ENCODE measurements at regions not wholly inside any gene's neighbourhood (a gene's known extent, or its start where the extent isn't known, plus 50 kb on each side); places are given as distances from the start of the nearest gene placed in this dataset.
A peak's percentile ranks its signal among the peaks of the same experiment; 100 is the strongest.

GRCh38 chr3:10702961-10703740, 112.9 kb upstream of the SLC6A11 start:
- no peak for DNase-seq (ENCODE audit: low spot score)

GRCh38 chr3:10703875-10704274, 112.2 kb upstream of the SLC6A11 start:
- DNase-seq (ENCODE audit: low spot score), result peak; percentile 53

- no peak for DNase-seq (ENCODE audit: low spot score)
These were observed 109.8 kb upstream of the SLC6A11 start for GRCh38 chr3:10706156-10706739.

- DNase-seq (ENCODE audit: low spot score), result no peak
These were observed 109.2 kb upstream of the SLC6A11 start for GRCh38 chr3:10706740-10707399.

- no peak for DNase-seq (ENCODE audit: low spot score)
These were observed 108.4 kb upstream of the SLC6A11 start for GRCh38 chr3:10707400-10708215.

- no peak for DNase-seq (ENCODE audit: low spot score)
These were observed 107.7 kb upstream of the SLC6A11 start for GRCh38 chr3:10708216-10708893.

- DNase-seq (ENCODE audit: low spot score), result no peak
These were observed 106.8 kb upstream of the SLC6A11 start for GRCh38 chr3:10709110-10709781.

- DNase-seq (ENCODE audit: low spot score), result no peak
These were observed 103.9 kb upstream of the SLC6A11 start for GRCh38 chr3:10712121-10712520.

- no peak for DNase-seq (ENCODE audit: low spot score)
These were observed 102.4 kb upstream of the SLC6A11 start for GRCh38 chr3:10713656-10714055.

- DNase-seq (ENCODE audit: low spot score), result no peak
These were observed 100.1 kb upstream of the SLC6A11 start for GRCh38 chr3:10715886-10716285.

- DNase-seq (ENCODE audit: low spot score), result no peak
These were observed 99.1 kb upstream of the SLC6A11 start for GRCh38 chr3:10716964-10717363.

GRCh38 chr3:10717756-10718155, 98.3 kb upstream of the SLC6A11 start:
- no peak for DNase-seq (ENCODE audit: low spot score)

- DNase-seq (ENCODE audit: low spot score), result no peak
These were observed 94.9 kb upstream of the SLC6A11 start for GRCh38 chr3:10721101-10721500.

GRCh38 chr3:10722911-10723310, 93.1 kb upstream of the SLC6A11 start:
- DNase-seq (ENCODE audit: low spot score), result no peak

- DNase-seq (ENCODE audit: low spot score), result no peak
These were observed 92.0 kb upstream of the SLC6A11 start for GRCh38 chr3:10723991-10724390.

GRCh38 chr3:10725067-10725466, 91.0 kb upstream of the SLC6A11 start:
- DNase-seq (ENCODE audit: low spot score), result peak; percentile 17

GRCh38 chr3:10725846-10726245, 90.2 kb upstream of the SLC6A11 start:
- DNase-seq (ENCODE audit: low spot score), result no peak

GRCh38 chr3:10726787-10727186, 89.2 kb upstream of the SLC6A11 start:
- no peak for DNase-seq (ENCODE audit: low spot score)

GRCh38 chr3:10729439-10729838, 86.6 kb upstream of the SLC6A11 start:
- no peak for DNase-seq (ENCODE audit: low spot score)

- no peak for DNase-seq (ENCODE audit: low spot score)
These were observed 83.7 kb upstream of the SLC6A11 start for GRCh38 chr3:10732292-10732691.

GRCh38 chr3:10733297-10733696, 82.7 kb upstream of the SLC6A11 start:
- no peak for DNase-seq (ENCODE audit: low spot score)
